Pulmonary artery endothelial cell (primary cell): ENCODE measurements at regions not wholly inside any gene's neighbourhood (a gene's known extent, or its start where the extent isn't known, plus 50 kb on each side); places are given as distances from the start of the nearest gene placed in this dataset.

Source experiments
- DNase-seq: peaks from one replicate; pipeline ENCODE4 v3.0.0-alpha.2; 2011; ENCODE audit warnings: low read depth, low spot score

- no peak for DNase-seq
Measured at GRCh38 chr12:127272864-127273263, 994.1 kb upstream of the TMEM132C start.

GRCh38 chr12:127273626-127274025 lies 993.3 kb upstream of the TMEM132C start:
- DNase-seq: no peak

GRCh38 chr12:127275416-127275815 lies 991.6 kb upstream of the TMEM132C start:
- no peak for DNase-seq

- DNase-seq: no peak
Measured at GRCh38 chr12:127277882-127278281, 989.1 kb upstream of the TMEM132C start.

GRCh38 chr12:127278351-127278750 lies 988.6 kb upstream of the TMEM132C start:
- no peak for DNase-seq

- DNase-seq: no peak
Measured at GRCh38 chr12:127280393-127281275, 986.3 kb upstream of the TMEM132C start.

- no peak for DNase-seq
Measured at GRCh38 chr12:127282786-127283565, 984.0 kb upstream of the TMEM132C start.

GRCh38 chr12:127284021-127284420 lies 982.9 kb upstream of the TMEM132C start:
- peak; percentile 58 for DNase-seq

- peak; percentile 69 for DNase-seq
Measured at GRCh38 chr12:127284870-127285431, 982.0 kb upstream of the TMEM132C start.

GRCh38 chr12:127286281-127286680 lies 980.7 kb upstream of the TMEM132C start:
- no peak for DNase-seq

GRCh38 chr12:127287256-127287655 lies 979.7 kb upstream of the TMEM132C start:
- no peak for DNase-seq

GRCh38 chr12:127290251-127290650 lies 976.7 kb upstream of the TMEM132C start:
- DNase-seq: no peak

- DNase-seq: no peak
Measured at GRCh38 chr12:127292736-127293135, 974.2 kb upstream of the TMEM132C start.

- DNase-seq: no peak
Measured at GRCh38 chr12:127293507-127294310, 973.3 kb upstream of the TMEM132C start.

GRCh38 chr12:127294651-127295210 lies 972.2 kb upstream of the TMEM132C start:
- no peak for DNase-seq

GRCh38 chr12:127295630-127296029 lies 971.3 kb upstream of the TMEM132C start:
- DNase-seq: no peak

- no peak for DNase-seq
Measured at GRCh38 chr12:127296591-127296990, 970.4 kb upstream of the TMEM132C start.

- no peak for DNase-seq
Measured at GRCh38 chr12:127297327-127297726, 969.6 kb upstream of the TMEM132C start.

GRCh38 chr12:127300075-127300474 lies 966.9 kb upstream of the TMEM132C start:
- no peak for DNase-seq

- DNase-seq: no peak
Measured at GRCh38 chr12:127300753-127301152, 966.2 kb upstream of the TMEM132C start.

GRCh38 chr12:127301876-127302275 lies 965.1 kb upstream of the TMEM132C start:
- no peak for DNase-seq
